ENCODE measurements at regions not wholly inside any gene's neighbourhood (a gene's known extent, or its start where the extent isn't known, plus 50 kb on each side); places are given as distances from the start of the nearest gene placed in this dataset.

- TF ChIP-seq PKNOX1 (IDR thresholded peaks at IDR 0.05) (no peak), ZNF384 (IDR thresholded peaks at IDR 0.05) (no peak), TARDBP (IDR thresholded peaks at IDR 0.05) (no peak), ELF4 (IDR thresholded peaks at IDR 0.05) (no peak)
Observed at GRCh38 chr4:8765631-8766590, 105.7 kb downstream of the HMX1 start.
